Astrocyte of the spinal cord (primary cell): ENCODE measurements at regions not wholly inside any gene's neighbourhood (a gene's known extent, or its start where the extent isn't known, plus 50 kb on each side); places are given as distances from the start of the nearest gene placed in this dataset.

Source experiments
- DNase-seq: peaks from one replicate; pipeline ENCODE4 v3.0.0; 2011; ENCODE audit warnings: low read depth, low spot score
- H3K4me3 ChIP-seq: 2 replicates; pipeline ENCODE4 v1.5.1; 2011; ENCODE audit warnings: low read depth, mild to moderate bottlenecking, low read length, moderate library complexity
- in situ Hi-C: cut with HindIII; loops from 2 replicates; pipeline ENCODE4 v1.10.0; 2017; ENCODE audit warnings: low sequenced_read_pairs
- TF ChIP-seq, protein P1 (sequence below): IDR thresholded peaks from 2 replicates; pipeline ENCODE4 v1.5.1; 2012; ENCODE audit warnings: low read depth, mild to moderate bottlenecking, low read length, inconsistent platforms

DNA sequence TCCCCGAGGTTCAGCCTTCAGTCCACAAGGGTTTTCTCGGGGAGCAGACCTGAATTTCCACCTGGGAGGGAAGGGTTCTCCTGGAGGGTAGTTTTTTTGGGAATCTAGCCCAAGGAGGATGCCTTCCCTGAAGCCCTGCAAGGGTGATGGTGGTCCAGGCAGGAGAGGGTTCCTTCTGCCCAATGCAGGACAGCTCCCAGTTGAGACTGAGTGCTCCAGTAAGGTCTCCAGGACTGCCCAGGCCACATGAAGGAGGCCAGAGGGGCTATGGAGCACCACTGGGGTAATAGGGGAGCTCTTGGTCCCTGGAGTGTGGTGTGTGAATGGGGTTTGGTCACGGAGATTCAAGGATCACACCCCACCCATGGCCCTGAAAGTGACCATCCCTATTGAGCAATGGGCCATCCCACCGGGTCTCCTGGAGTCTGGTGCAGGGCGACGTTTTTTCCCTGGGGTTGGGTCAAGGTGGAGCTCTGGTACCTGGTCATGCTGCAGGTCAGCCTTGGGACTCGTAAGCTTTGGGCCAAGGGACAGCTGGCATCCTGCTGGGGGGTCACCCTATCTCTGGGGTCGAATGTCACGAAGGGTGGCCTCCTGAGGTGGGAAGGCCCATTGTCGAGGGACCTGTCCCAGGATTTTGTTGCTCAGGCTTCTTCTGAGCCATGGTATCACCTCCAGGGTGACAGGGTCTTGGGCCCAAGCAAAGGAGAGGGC is 196.5 kb downstream of the UBE3A start:
- in situ Hi-C loops = no loop called here
- no peak overlapping the region for H3K4me3 ChIP-seq
- no peak for DNase-seq
- TF ChIP-seq, protein P1, sequence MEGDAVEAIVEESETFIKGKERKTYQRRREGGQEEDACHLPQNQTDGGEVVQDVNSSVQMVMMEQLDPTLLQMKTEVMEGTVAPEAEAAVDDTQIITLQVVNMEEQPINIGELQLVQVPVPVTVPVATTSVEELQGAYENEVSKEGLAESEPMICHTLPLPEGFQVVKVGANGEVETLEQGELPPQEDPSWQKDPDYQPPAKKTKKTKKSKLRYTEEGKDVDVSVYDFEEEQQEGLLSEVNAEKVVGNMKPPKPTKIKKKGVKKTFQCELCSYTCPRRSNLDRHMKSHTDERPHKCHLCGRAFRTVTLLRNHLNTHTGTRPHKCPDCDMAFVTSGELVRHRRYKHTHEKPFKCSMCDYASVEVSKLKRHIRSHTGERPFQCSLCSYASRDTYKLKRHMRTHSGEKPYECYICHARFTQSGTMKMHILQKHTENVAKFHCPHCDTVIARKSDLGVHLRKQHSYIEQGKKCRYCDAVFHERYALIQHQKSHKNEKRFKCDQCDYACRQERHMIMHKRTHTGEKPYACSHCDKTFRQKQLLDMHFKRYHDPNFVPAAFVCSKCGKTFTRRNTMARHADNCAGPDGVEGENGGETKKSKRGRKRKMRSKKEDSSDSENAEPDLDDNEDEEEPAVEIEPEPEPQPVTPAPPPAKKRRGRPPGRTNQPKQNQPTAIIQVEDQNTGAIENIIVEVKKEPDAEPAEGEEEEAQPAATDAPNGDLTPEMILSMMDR = no peak

DNA sequence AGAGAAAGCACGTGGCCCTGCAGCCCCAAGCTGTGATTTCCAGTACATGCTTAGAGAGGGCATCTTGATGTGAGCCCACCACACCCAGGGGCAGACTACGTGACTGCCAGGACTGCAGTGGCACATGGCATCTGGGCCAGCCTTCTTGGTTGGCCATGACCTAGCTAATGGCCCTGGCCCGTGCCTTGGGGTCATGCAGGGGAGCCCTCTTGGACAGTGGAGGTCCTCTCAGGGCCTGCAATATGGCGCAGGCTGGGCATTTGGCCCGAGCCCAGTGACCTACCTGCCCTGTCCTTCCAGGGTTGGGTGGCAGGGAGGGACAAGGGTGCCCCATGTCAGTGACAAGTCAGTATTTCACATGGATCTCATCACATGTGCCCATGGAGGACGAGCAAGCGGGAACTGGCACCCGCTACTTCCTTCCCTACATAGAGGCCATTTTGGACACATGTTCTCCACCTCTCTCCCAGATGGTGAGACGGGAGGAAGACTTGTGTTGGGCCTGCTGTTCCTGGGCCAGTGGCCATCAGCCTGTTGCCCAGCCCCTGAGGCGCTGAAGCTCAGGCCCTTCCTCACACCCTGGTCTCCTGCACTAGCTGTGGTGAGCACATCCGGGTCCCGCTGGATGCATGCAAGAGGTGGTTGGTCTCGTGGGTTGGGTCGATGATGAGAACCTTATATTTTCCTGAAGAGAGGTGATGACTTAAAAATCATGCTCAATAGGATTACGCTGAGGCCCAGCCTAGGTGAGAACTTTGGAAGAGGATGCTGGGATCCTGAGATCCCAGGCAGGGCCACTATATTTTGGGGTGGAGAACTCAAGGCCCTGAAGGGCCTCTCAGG is 195.6 kb downstream of the UBE3A start:
- no peak for DNase-seq
- in situ Hi-C loops = no loop called here
- H3K4me3 ChIP-seq = no peak overlapping the region
- TF ChIP-seq, protein P1 = no peak

DNA sequence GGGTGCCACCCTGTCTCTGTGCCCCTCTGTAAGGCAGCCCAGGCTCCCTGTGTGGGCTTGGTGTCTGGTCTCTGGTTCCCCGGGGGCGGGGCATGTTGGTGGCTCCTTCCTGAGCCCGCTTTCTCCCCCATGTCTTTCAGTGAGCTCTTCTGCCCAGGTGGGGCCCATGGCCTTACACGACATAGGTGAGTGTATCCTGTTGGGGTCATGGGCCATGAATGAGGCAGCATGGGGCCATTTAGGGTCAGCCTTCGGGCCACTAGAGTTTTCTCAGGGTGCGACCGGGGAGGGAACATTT is 195.1 kb downstream of the UBE3A start:
- no peak for DNase-seq
- H3K4me3 ChIP-seq = no peak overlapping the region
- in situ Hi-C loops = no loop called here
- TF ChIP-seq, protein P1 = no peak

DNA sequence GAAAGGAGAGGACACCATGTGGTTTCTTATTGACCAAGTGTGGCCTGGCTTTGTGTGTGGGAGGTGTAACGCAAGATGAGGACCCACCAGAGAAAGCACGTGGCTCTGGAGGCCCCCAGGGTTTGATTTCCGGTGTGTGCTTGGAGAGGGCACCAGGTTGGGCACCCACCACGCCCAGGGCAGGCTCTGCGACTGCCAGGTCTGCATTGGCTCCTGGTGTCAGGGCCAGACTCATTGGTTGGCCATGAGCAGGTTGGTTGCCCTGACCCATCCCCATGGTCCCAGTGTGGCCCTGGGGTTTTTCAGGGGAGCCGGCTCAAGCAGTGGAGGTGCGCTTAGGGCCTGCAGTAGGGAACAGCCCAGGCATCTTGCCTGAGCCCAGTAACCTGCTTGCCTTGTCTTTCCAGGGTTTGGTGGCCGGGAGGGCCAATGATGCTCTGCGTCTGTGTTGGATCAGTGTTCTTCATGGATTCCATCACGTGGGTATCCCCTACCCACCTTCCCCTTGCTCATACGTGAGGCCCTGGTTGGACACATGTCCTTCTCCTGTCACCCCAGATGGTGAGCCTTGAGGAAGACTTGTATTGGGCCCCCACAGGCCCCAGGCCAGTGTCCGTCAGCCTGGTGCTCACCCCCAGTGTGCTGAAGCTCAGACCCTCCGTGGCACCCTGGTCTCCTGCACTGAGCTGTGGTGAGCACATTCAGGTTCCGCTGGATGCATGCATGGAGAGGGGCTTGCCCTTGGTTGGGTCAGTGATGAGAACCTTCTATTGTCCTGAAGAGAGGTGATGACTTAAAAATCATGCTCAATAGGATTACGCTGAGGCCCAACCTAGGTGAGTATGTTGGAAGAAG is 193.9 kb downstream of the UBE3A start:
- in situ Hi-C loops = no loop called here
- no peak overlapping the region for H3K4me3 ChIP-seq
- TF ChIP-seq, protein P1 = no peak
- DNase-seq = no peak

DNA sequence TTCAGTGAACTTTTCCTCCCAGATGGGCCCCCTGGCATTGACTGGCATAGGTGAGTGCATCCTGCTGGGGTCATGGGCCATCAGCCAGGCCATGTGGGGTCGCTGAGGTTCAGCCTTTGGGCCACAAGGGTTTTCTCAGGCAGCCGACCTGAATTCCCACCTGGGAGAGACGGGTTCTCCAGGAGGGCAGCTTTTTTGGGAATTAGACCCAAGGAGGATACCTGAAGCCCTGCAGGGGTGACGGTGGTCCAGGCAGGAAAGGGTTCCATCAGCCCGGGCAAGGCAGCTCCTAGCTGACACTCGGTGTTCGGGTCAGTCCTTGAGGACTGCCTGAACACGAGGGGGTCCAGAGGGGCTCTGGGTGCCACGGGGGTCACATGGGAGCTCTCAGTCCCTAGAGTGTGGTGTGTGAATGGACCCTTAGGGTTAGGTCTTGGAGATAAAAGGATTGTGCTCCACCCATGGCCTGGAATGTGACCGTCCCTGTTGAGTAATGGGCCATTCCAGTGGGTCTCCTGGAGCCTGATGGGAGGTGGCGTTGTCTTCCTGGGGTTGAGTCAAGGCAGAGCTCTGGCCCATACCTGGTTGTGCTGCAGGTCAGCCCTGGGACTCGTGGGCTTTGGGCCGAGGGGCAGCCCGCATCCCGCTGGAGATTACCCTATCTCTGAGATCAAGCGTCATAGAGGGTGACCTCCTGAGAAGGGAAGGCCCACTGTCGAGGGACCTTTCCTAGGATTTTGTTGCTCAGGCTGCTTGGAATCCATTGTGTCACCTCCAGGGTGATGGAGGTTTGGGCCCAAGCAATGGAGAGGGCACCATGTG is 192.8 kb downstream of the UBE3A start:
- in situ Hi-C loops = no loop called here
- TF ChIP-seq, protein P1 = no peak
- no peak for DNase-seq
- H3K4me3 ChIP-seq = no peak overlapping the region
